Stimulated activated CD8-positive, alpha-beta memory T cell treated with anti-CD3 and anti-CD28 coated beads, Interleukin-2, amount 100 ng/mL, for 48 hours (primary cell): ENCODE measurements at regions not wholly inside any gene's neighbourhood (a gene's known extent, or its start where the extent isn't known, plus 50 kb on each side); places are given as distances from the start of the nearest gene placed in this dataset.

Source experiments
- DNase-seq, 2 donors: peaks; one replicate each; pipeline ENCODE4 v3.0.0-alpha.2; 2020; ENCODE audit warnings: low read depth in 2 of 2

DNA sequence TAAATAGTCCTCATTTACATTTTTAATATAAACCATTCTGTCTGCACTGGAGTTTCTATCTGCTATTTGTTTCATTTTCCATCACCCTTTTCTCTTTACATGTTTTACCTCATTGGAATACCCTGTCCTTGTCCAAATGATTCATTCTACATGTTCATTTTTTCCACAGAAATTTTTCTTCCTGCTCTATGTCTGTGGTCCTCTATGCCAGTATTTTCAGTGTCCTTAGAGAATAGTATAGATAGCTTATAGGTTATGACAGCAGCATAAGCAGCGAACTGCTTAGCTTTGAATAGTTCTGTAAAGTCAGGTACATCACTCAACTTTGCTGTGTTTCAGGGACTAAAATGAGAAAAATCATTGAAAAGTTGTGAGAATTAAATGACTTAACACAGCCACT is 742.3 kb upstream of the CBLB start:
- no peak for DNase-seq

DNA sequence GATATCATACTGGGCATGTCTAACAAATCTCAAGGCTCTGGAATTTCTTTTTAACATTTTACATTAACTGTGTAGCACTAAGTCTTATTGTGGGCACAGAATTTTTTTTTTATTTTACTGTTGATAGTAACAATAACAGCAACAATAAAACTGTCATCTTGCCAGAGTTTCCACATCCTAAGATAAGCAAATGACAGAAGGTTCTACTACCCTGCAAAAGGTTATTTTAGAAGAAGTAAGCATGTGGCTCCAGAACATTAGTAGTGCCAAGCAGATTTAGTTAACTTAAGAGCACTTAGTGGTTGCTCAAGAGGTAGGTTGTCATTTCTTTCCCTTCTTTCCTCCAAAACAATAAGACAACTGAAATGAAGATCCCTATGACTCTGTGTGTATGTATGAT is 743.0 kb upstream of the CBLB start:
- no peak for DNase-seq

DNA sequence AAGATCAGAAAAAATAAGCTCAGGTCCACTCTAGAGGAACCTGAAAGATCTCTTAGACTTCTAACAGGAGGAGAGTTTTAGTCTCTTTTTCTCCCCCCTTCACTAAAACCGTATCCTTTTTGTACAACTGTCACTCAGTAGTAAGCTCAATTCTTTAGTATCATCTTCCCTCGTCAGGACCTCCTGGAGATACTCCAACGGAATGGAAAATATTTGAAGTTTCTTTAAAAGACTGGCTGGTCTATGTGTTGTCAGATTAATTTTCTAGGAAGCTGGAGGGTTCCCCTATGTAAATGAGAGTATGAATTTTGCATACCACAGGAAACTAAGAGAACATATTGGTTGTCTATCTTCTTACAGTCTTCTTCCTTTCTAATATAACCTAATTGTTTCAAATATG is 747.7 kb upstream of the CBLB start:
- no peak for DNase-seq

DNA sequence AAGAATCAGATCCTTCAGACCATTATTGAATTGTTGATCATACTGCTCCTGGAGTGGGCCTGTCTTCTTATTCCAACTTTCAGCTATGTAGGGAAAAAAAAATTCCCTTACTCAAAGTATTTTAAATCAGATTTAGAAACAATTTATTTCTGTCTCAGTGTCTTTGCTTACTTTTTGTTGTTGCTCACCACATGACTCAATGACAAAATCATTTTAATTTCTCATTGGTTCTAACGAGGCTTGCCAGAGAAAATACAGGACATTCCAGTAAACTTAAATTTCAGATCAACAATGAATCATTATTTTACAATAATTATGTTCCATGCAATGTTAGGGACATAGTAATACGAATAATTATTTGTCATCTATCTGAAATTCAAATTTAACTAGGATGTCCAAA is 748.5 kb upstream of the CBLB start:
- no peak for DNase-seq

DNA sequence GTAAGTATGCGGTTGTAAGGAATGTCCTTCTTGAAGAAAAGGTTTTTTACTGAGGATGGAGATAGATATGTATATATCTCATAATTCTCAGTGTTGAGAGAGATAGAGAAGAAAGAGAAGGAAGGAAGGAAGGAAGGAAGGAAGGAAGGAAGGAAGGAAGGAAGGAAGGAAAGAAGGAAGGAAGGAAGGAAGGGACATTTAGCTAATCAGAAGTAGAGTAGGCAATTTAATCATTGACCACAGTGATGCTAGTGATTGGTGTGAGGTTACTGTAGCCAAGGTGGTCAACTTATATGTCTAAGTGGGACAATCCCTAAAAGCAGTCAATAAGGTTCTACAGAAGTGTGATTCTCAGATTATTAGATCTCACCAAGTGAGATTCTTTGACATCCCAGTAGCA is 751.8 kb upstream of the CBLB start:
- DNase-seq: no peak

DNA sequence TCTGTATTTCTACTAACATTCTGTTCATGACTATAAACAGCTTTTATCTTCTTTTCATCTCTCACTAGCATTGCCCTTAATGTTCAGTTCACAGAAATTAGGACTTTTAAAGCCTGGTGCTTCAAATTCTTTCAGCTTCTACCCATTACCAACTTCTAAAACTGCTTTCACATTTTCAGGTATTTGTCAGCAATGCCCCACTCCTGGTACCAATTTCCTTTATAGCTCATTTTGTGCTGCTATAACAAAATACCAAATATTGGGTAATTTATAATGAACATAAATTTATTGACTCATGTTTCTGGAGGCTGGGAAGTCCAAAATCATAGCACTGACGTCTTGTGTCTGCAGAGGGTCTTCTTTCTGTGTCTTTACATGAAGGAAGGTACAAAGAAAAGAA is 753.1 kb upstream of the CCDC54 start:
- DNase-seq: no peak

DNA sequence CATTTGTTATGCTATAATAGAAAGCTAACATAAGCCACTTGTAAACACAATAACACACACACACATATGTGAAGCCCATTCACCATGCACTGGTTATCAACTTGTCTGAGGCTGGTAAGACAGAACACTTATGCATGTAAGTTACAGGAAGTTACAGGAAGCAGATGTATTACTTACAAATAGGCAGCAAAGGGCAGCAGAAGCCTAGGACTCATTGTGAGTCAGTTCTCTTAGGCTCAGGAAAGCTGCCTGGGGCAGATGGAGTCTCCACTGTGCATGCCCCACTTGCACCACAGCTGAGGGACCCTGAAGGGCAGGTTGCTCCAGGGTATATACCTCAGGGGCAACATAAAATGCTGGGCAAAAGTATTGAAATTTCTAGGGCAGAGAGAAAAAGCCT is 748.8 kb upstream of the CCDC54 start:
- no peak for DNase-seq

DNA sequence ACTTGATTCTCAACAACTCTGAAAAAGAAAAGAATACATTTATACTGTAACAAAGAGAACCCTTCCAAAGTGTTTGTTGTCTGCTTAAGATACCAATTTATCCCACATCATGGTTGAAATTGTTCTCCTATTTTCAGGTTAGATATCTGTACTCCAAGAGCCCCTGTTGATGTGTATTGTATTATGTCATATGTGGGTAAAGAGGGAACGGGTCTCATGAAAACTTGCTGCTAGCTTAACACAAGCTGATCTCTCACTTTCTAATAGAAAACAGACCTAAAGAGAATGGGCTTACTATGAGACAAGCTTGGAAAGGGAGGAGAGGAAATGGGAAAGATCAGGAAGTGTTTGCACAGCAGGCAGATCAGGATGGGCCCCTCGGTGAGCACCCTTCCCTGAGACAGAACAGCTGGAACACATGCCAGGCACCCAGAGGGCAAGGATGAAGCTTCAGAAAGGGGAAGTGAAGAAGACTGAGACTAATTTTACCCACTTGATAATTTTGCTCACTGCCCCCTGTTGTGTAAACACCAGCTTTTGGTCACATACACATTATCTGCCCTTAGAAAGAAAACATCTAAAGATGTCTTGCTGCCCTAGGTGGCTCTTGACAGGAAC is 747.9 kb upstream of the CCDC54 start:
- no peak for DNase-seq

DNA sequence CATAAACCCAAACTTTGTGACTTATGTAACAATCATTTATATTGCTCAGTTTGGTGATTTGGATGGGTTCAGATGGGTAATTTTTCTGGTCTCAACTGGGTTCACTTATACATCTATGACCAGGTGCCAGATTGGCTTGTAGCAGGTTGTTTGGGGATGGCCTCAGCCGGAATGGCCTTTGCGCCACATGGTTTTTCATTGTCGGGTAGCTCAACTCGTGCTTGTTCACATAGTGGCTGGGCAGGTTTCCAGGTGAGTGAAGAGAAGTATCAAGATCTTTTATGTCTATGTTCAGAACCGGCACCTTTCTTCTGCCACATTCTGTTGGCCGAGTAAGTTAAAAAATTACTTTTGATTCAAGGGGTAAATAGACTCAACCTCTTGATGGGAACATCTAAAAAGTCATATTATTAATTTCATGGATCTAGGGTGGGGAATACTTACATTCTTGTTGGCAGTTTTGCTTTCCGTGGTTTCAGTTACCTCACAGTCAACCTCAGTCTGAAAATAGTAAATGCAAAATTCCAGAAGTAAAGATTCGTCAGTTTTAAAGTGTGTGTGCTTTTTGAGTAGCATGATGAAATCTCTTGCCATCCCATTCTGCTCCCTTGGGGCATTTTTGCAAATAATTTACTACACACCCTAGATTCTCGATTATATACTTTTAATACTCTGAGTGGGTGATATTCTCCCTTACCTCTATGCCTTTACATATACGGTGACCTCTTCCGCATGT is 745.7 kb upstream of the CCDC54 start:
- DNase-seq: no peak

DNA sequence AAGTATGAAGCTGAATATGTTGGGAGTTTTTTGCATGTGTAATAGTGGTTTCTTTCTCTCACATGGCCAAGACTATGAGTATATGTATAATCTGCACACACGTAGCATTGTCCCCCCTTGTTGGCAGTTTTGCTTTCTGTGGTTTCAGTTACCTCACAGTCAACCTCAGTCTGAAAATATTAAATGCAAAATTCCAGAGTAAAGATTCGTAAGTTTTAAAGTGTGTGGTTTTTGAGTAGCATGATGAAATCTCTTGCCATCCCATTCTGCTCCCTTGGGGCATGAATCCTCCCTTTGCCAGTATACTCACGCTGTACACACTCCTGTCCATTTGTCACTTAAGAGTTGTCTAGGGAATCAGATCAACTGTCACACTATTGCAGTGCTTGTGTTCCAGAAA is 742.0 kb upstream of the CCDC54 start:
- DNase-seq: no peak

DNA sequence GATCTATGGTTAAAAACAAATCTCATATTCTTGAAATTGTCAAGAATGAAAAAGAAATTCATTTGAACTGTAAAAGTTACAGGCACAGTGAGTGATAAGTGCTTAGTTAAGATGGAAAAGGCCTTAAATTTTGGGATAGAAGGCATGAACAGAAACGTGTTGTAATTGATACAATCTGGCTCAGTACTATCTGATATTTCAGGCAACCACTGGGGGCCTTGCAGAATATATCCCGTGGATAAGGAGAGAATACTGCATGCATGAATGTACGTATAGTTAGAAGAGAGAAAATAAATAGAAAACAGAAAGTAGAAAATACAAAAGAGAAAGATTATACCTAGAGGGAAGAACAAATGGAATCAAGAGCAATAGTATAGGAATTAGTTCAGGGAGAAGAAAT is 741.4 kb upstream of the CCDC54 start:
- DNase-seq: no peak

DNA sequence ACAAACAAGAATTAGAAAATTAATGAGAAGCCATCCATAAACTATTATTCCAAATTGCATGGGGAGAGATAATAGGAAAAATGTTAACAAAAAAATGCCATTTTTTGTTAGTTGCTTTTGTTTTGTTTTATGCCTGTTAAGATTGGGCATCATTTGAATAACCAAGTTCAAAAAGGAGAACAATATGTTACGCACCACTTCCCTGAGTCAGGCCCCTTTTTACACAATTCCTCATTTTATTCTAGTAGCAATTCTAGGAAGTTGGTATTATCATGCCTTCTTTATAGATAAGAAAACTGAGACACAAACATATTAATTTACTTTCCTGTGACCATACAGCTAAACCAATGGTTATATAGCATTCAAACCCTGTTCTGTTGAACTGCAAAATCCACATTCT is 736.9 kb upstream of the CCDC54 start:
- no peak for DNase-seq

DNA sequence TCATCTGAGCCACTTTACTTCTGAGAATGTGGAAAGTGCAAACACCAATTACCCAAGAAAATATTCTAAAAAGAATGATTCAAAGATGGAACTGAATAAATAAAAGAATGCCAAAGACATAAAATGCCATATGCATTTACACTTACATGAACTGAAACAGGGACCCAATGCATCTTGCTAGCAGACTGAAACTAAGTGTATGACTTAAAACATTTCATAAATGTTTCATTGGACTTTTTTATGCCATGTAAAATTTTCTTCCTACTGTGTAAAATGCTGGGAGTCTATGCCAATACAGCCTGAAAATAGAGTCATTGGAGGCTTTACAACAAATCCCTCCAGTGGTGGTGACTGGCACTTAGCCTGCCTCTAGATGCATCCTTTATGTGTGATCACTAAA is 735.1 kb upstream of the CCDC54 start:
- no peak for DNase-seq

DNA sequence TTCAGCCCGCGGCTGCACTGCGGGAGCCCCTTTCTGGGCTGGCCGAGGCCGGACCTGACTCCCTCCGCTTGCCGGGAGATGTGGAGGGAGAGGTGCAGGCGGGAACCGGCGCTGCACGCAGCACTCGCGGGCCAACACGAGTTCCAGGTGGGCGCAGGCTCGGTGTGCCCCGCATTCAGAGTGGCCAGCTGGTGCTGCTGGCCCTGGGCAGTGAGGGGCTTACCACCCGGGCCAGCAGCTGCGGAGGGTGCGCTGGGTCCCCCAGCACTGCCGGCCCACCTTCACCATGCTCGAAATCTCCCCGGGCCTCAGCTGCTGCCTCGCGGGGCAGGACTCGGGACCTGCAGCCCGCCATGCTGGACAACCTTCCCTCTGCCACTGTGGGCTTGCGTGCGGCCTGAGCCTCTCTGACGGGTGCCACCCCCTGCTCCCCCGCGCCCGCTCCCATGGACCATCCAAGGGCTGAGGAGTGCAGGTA is 733.5 kb upstream of the CCDC54 start:
- DNase-seq: no peak

DNA sequence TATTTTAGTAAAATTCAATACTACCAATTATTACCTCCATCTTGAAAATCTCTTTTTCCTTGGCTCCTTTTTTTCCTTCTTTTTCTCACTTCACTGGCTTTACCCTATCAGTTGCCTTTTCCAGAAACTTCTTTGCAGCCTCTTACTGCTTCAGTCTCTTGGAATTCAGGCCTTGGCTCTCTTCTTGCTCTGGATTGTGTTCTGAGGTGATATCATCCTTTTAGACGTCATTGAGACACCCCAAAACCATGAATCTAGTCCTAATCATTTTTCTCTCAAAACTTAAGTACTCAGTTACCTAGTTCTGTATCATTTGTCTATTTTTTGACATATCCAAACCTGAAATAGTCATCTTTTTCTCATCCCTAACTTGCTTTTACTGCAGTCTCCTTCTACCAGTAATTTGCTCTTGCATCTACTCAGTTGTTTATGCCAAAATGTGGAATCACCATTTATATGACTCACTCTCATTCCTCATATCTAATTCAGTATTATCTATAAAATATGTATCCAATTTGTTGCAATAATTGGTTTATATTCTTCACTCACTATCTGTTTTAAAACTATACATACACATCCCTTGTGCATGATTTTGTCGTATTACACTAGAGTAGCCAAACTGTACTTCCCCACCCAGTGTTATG is 703.2 kb upstream of the CCDC54 start:
- no peak for DNase-seq

DNA sequence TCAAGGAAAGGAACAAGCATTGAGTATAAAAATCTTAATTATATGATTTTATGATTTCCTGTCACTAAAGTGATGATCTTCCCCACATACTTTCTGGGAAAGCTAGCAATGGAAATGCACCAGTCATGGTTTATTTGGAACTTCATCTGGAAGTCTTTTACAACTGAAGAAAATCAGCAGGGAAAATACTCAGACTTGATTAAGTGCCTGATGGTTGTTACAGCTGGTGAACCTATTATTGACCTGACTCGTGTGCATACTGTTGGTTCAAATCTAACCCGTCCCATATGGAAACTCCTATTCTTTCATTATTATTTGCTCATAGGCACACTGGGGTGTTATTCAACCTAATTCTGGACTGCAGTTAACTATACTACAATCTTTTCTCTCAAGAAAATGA is 701.8 kb upstream of the CCDC54 start:
- no peak for DNase-seq

DNA sequence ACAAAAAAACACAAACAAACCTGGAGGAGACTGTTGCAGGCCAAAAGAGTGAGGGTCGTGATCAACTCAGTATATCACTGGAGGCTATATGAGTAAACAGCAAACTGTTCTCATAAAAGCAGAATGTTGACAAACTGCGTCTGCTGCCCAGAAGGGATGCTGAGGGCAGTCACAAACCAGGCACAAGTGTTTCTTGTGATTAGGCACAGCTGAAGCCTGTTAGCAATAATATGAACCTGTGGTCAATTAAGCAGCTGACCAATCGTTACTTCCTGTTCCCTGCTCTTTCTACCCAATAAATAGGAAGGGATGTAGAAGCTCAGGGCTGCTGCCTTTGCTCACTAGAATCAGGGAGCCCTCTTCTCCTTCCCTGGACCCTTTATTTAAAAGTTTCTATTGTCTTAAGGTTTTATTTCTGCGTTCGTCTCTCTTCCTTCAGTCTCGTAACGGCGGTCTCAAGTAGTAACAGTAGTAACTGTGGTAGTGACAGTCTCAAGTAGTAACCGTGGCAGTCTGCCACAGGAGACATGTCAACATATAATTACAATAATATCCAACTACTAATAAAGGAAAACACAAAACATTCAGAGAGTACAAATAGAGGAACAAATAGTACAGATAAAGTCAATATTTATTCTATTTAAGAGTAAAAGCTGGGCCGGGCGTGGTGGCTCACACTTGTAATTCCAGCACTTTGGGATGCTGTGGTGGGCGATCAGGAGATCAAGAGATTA is 698.4 kb upstream of the CCDC54 start:
- no peak for DNase-seq

DNA sequence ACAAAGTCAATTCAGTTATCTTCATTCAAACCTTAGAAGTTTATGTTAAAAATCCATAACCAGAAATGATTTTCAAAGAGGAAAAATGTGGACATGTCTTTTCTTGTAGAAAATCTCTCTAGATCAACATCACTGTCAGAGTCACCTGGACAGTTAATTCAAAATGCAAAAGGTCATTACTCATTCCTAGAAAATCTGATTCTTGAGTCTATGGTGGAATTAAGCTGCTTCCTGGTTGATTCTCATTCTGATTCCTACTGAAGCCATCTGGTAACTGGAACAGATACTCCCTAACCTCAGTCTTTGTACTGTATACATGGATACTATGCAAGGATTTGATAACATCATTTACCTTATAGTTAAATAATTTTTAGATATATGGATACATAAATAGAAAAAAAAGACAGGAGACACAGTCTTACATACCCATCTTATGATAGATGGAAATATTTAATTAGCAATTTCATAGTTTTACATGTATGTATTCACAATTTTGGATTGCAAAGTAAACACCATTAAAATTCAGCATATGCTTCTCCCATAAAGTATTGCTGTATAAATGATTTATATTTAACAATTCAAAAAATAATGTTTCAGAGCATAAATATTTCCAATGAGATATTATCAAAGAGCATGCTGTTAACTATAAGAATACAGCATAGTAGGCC is 693.2 kb upstream of the CCDC54 start:
- DNase-seq: no peak

DNA sequence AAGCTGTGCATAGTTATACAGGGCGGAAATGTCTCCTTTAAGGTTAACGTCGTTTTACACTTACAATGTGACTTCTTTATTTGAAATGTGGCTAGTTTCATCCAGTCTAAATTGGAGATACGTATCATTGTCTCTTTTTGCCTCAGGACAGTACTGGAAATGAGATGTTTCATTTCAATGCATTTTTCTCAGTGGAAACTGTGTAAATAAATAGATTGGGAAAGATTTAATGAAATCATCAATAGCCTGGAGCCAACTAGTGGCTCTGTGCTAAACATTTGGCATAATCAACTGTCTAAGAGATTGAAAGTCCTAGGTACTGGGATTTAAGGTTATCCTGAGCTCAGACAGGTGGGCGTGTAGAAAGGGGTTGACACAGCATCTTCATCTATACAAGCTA is 691.5 kb upstream of the CCDC54 start:
- DNase-seq: no peak

DNA sequence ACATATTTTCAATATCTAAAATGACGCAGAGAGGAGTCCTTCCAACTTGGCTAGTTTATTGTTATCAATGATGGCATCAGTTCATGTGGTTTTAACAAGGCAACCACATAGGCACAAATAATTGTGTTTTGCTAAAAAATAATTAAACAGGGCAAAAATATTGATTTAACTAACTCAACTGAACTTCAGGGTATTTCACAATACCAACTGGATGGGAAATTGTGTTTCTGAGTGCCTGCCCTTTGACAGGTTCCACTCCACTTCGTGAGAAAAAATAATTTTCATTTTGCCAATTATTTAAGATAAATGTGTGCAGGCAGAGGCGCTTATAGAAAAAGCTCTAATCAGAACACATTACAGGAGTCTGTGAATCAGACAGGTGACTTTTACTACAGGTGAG is 689.3 kb upstream of the CCDC54 start:
- DNase-seq: no peak

DNA sequence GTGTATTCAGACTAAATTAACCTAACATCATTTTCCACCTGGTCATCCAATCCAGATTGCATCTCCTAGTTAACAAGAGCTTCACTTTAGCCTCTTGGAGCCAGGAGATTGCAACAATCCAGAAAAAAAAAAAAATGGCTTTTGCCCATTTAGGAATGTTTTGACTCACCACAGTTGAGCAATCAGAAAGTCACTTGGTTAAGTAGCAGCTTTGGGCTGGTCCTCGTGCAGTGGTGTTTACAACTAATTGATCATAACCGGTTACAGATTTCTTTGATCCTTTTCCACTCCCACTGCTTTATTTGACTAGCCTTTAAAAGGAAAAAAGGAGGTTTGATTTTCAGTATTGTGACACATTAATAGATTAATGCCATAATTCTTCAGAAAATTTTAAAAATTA is 688.8 kb upstream of the CCDC54 start:
- no peak for DNase-seq

DNA sequence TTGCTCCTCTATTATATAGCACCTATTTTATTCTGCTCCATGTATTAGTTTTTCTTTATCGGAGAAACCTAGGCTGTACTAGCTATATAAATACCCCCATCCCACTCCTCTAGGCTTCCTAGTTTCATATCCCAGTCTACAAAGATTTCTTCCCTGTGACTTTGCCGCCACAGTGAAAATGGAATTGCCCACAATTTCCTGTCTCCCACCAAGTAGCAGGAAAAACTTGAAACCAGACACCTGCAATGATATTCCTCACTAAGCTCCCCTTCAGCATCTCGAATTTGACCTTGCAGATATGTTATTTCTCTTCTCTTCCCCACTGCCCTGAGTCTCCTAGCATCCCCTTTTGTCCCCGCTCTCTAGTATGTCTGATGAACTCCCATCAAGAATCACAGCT is 685.8 kb upstream of the CCDC54 start:
- no peak for DNase-seq
